HUES48 (cell line): ENCODE measurements at regions not wholly inside any gene's neighbourhood (a gene's known extent, or its start where the extent isn't known, plus 50 kb on each side); places are given as distances from the start of the nearest gene placed in this dataset.

ENCODE experiments used
- H3K27ac ChIP-seq: one replicate; pipeline ENCODE4 v1.7.0; 2013; ENCODE audit warnings: low read depth, low read length, inconsistent platforms
- H3K27me3 ChIP-seq: 2 replicates; pipeline ENCODE4 v1.6.1; 2013; ENCODE audit warnings: mild to moderate bottlenecking, low read length; ENCODE audit not compliant: control insufficient read depth, insufficient read depth
- H3K36me3 ChIP-seq: 2 replicates; pipeline ENCODE4 v1.6.1; 2013; ENCODE audit warnings: low read length; ENCODE audit not compliant: control insufficient read depth, insufficient read depth
- H3K4me1 ChIP-seq: 2 replicates; pipeline ENCODE4 v1.6.1; 2013; ENCODE audit warnings: mild to moderate bottlenecking, low read length; ENCODE audit not compliant: control insufficient read depth, insufficient read depth
- H3K4me3 ChIP-seq: 2 replicates; pipeline ENCODE4 v1.5.1; 2013; ENCODE audit warnings: mild to moderate bottlenecking, low read depth, low read length
- H3K9ac ChIP-seq: 2 replicates; pipeline ENCODE4 v1.6.1; 2013; ENCODE audit warnings: mild to moderate bottlenecking, low read depth, low read length, moderate library complexity
- H3K9me3 ChIP-seq: 2 replicates; pipeline ENCODE4 v1.6.1; 2013; ENCODE audit warnings: low read length; ENCODE audit not compliant: control insufficient read depth, insufficient read depth

- H3K4me1 ChIP-seq, result peaks cover 3% of the 10 kb centered on the region; the same call in 1 of the 2 replicates
- no peaks in the 10 kb centered on the region for H3K36me3 ChIP-seq
- no peak overlapping the region for H3K9ac ChIP-seq
- no peaks in the 10 kb centered on the region for H3K9me3 ChIP-seq
- no peak overlapping the region for H3K4me3 ChIP-seq
- H3K27ac ChIP-seq, result no peak overlapping the region
- no peaks in the 10 kb centered on the region for H3K27me3 ChIP-seq
Measured at GRCh38 chr1:217311766-217312165, 319.1 kb downstream of the GPATCH2 start.

GRCh38 chr1:217311269-217311668 is 319.6 kb downstream of the GPATCH2 start:
- Histone ChIP-seq H3K9ac (no peak overlapping the region), H3K27me3 (no peaks in the 10 kb centered on the region), H3K27ac (no peak overlapping the region), H3K4me1 (peaks cover 3% of the 10 kb centered on the region; the same call in 1 of the 2 replicates), H3K9me3 (no peaks in the 10 kb centered on the region), H3K4me3 (no peak overlapping the region), H3K36me3 (no peaks in the 10 kb centered on the region)

DNA sequence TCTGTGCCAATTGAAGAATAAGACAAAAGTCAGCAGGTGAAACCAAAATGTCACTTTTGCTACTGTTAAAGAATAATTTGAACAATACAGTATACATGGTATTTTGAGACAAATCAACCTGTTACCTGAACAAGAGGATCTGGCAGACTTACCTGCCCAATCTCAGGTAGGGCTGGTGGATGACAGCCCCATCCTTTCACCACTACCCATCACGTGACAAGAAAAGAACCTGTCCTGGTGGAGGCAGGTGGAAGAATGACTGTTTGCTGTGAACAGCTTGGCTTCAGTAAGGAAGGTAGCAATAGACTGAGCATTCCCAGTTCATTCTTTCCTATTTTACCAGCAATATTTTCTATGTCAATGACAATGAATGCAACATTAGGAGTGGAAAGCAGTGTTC is 349.6 kb downstream of the GPATCH2 start:
- Histone ChIP-seq H3K4me3 (no peak overlapping the region), H3K27me3 (no peaks in the 10 kb centered on the region)

DNA sequence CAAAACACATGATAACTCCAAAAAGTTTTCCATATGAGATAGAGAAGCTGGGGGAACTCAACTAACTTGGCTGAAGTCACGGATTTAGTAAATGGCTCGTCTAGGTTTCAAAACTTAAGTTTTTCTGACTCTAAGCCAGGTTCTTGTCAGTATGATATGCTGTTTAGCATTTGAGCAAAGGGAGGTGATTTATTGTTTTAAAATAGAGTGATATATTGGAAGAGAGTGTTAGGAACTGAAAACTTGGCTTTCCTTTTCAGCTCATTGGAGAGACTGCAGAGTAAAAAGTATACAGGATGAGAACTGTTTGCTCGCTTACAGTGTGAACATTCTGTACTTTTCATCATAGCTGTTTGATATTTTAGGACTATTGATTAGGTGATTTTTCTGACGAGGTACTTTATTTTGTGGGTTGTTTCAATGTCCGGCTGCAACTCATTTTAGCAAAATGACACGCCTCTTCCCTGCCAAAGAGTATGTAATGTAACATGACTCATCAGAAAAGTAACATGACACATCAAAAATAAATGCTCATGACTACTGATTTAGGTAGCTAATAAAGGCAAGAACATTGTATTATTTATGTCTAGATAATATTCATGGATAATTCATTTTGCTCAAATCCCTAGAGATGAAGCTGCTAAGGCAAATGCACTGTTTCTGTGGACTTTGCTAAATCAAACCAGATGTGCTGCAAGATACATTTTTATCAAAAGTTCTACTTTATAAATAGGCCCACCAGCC is 355.1 kb downstream of the GPATCH2 start:
- Histone ChIP-seq H3K9ac (no peak overlapping the region), H3K4me1 (no peaks in the 10 kb centered on the region), H3K27ac (no peak overlapping the region), H3K4me3 (no peak overlapping the region), H3K36me3 (no peaks in the 10 kb centered on the region), H3K27me3 (no peaks in the 10 kb centered on the region), H3K9me3 (no peaks in the 10 kb centered on the region)

More for the DNA sequence above, 349.6 kb downstream of the GPATCH2 start:
- H3K27ac ChIP-seq, result no peak overlapping the region
- no peak overlapping the region for H3K9ac ChIP-seq
- no peaks in the 10 kb centered on the region for H3K9me3 ChIP-seq
- no peaks in the 10 kb centered on the region for H3K4me1 ChIP-seq
- no peaks in the 10 kb centered on the region for H3K36me3 ChIP-seq

- no peak overlapping the region for H3K4me3 ChIP-seq
- H3K9ac ChIP-seq, result no peak overlapping the region
- no peaks in the 10 kb centered on the region for H3K4me1 ChIP-seq
- no peaks in the 10 kb centered on the region for H3K9me3 ChIP-seq
- no peaks in the 10 kb centered on the region for H3K27me3 ChIP-seq
- H3K36me3 ChIP-seq, result no peaks in the 10 kb centered on the region
- no peak overlapping the region for H3K27ac ChIP-seq
Measured at GRCh38 chr1:217274927-217275654, 355.8 kb downstream of the GPATCH2 start.

- H3K27ac ChIP-seq, result no peak overlapping the region
- no peak overlapping the region for H3K9ac ChIP-seq
- no peaks in the 10 kb centered on the region for H3K27me3 ChIP-seq
- no peaks in the 10 kb centered on the region for H3K4me1 ChIP-seq
- H3K9me3 ChIP-seq, result no peaks in the 10 kb centered on the region
- no peak overlapping the region for H3K4me3 ChIP-seq
- H3K36me3 ChIP-seq, result no peaks in the 10 kb centered on the region
Measured at GRCh38 chr1:217274416-217274815, 356.5 kb downstream of the GPATCH2 start.

DNA sequence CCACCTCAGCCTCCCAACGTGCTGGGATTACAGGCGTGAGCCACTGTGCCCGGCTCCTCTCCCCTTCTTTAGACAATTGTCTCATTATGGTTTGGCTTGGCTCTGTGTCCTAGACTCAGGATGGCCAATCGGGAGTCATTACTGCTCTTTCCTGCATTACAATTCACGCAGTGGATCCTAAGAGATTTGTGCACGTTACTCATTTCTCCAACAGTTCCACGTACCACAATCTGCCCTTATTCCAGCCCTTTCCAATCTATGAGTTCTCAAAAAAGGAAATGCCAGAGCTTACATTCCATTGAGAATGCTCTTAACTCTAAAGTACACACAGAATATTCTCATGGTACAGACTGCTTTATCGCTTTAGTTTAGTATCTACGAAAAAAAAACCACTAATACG is 357.0 kb downstream of the GPATCH2 start:
- no peaks in the 10 kb centered on the region for H3K9me3 ChIP-seq
- H3K4me1 ChIP-seq, result no peaks in the 10 kb centered on the region
- no peak overlapping the region for H3K27ac ChIP-seq
- H3K9ac ChIP-seq, result no peak overlapping the region
- H3K36me3 ChIP-seq, result no peaks in the 10 kb centered on the region
- H3K4me3 ChIP-seq, result no peak overlapping the region
- H3K27me3 ChIP-seq, result no peaks in the 10 kb centered on the region

DNA sequence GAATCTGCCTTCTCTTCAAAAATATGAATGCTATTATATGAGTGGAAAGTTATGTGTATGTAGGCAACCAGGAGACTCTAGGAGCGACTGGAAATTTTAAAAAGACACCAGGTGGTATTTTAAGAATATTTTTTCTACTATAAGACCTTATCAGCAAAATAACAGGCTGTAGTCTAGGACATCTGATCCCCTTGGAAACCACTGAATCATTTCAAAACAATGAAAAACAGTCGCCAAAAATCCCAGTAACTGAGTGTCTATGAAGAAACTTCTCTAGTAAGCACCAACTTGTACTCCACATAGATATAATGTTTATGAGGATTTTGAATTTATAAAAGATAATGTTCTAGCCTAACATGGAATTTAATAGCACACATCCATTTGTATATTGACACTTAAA is 358.5 kb downstream of the GPATCH2 start:
- Histone ChIP-seq H3K27ac (no peak overlapping the region), H3K9me3 (no peaks in the 10 kb centered on the region), H3K4me3 (no peak overlapping the region), H3K27me3 (no peaks in the 10 kb centered on the region), H3K9ac (no peak overlapping the region), H3K36me3 (no peaks in the 10 kb centered on the region), H3K4me1 (no peaks in the 10 kb centered on the region)

GRCh38 chr1:217270101-217270500 is 360.8 kb downstream of the GPATCH2 start:
- Histone ChIP-seq H3K27me3 (no peaks in the 10 kb centered on the region), H3K4me1 (no peaks in the 10 kb centered on the region), H3K9ac (no peak overlapping the region), H3K9me3 (no peaks in the 10 kb centered on the region), H3K4me3 (no peak overlapping the region), H3K27ac (no peak overlapping the region), H3K36me3 (no peaks in the 10 kb centered on the region)

GRCh38 chr1:217268058-217268457 is 362.8 kb downstream of the GPATCH2 start:
- Histone ChIP-seq H3K4me1 (no peaks in the 10 kb centered on the region), H3K9ac (no peak overlapping the region), H3K36me3 (no peaks in the 10 kb centered on the region), H3K27me3 (no peaks in the 10 kb centered on the region), H3K9me3 (no peaks in the 10 kb centered on the region), H3K27ac (no peak overlapping the region), H3K4me3 (no peak overlapping the region)

DNA sequence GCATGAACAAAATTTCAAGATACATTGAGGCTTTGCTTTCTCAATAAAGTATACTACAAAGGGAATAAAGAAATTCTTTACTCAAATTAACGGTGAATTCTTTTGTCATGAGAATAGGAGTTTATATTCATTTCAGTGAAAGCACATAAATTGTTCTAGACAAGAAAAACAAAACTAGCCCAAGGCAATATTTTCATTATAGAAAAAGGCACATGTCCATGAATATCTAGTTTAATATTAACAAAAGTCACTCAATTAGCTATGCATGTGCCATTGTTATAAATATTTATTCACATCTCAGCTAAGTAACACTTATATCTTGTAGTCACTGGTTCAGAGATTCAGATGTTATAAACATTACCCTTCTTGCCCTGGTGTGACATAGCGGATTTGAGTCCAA is 369.3 kb downstream of the GPATCH2 start:
- Histone ChIP-seq H3K9ac (no peak overlapping the region), H3K4me1 (no peaks in the 10 kb centered on the region), H3K36me3 (no peaks in the 10 kb centered on the region), H3K9me3 (no peaks in the 10 kb centered on the region), H3K27me3 (no peaks in the 10 kb centered on the region), H3K27ac (no peak overlapping the region), H3K4me3 (no peak overlapping the region)
